Fibroblast of lung (primary cell): ENCODE measurements at regions not wholly inside any gene's neighbourhood (a gene's known extent, or its start where the extent isn't known, plus 50 kb on each side); places are given as distances from the start of the nearest gene placed in this dataset.

Source experiments
- EZH2 ChIP-seq: IDR thresholded peaks from 2 replicates; pipeline ENCODE4 v1.5.1; 2012; ENCODE audit warnings: low read length, control low read depth, mild to moderate bottlenecking; ENCODE audit errors: missing control alignments
- TF ChIP-seq, protein P1 (sequence below), 2 donors: IDR thresholded peaks in 1 of 2; conservative IDR thresholded peaks in 1 of 2; 1 replicate in 1 of 2; 2 replicates in 1 of 2; pipeline ENCODE4 v1.5.1; 2011 to 2012; ENCODE audit warnings: low read length in 2 of 2, control low read depth in 1 of 2, inconsistent platforms in 1 of 2, low read depth in 1 of 2, mild to moderate bottlenecking in 1 of 2

DNA sequence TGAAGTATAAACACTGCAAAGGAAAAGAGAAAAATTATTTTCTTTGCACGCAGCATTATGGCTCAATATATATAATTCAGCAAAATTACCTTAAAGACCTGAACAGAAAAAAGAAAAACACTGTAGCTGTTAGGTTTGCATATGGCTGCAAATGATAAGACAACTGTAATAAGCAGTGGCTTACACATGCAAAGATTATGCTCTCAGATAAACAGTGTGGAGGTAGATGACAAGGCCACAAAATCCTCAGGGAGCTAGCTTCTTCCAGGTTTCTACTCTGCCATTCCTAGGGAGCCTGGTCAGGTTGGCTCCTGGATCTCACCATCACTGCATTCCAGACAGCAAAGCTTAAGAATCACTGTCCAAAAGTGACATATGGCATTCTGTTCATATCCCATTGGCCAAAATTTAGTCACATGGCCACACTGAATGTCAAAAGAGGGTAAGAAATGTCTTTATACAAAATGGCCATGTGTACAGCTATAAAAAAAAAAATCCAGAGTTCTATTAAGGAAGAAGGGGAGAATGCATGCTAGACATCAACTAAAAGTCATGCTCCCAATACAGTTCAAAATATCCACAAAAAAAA lies 195.2 kb upstream of the SLC7A11 start:
- TF ChIP-seq, protein P1, sequence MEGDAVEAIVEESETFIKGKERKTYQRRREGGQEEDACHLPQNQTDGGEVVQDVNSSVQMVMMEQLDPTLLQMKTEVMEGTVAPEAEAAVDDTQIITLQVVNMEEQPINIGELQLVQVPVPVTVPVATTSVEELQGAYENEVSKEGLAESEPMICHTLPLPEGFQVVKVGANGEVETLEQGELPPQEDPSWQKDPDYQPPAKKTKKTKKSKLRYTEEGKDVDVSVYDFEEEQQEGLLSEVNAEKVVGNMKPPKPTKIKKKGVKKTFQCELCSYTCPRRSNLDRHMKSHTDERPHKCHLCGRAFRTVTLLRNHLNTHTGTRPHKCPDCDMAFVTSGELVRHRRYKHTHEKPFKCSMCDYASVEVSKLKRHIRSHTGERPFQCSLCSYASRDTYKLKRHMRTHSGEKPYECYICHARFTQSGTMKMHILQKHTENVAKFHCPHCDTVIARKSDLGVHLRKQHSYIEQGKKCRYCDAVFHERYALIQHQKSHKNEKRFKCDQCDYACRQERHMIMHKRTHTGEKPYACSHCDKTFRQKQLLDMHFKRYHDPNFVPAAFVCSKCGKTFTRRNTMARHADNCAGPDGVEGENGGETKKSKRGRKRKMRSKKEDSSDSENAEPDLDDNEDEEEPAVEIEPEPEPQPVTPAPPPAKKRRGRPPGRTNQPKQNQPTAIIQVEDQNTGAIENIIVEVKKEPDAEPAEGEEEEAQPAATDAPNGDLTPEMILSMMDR (conservative IDR thresholded peaks at IDR 0.05 in 1 of 2, IDR thresholded peaks at IDR 0.05 in 1 of 2; ENCODE audit: low read depth in 1 of 2, low read length in 2 of 2): no peak
- TF ChIP-seq EZH2: no peak
